CD4-positive, alpha-beta T cell treated with Interleukin-2 at 100 ng/mL for 4 hours (primary cell): ENCODE measurements at regions not wholly inside any gene's neighbourhood (a gene's known extent, or its start where the extent isn't known, plus 50 kb on each side); places are given as distances from the start of the nearest gene placed in this dataset.

Experiments used
- DNase-seq: peaks from one replicate; pipeline ENCODE4 v3.0.0-alpha.2; 2020; ENCODE audit warnings: low spot score

- DNase-seq, result no peak
Measured at GRCh38 chr13:80033951-80034350, 307.0 kb downstream of the SPRY2 start.

GRCh38 chr13:80033286-80033685 is 307.6 kb downstream of the SPRY2 start:
- no peak for DNase-seq

GRCh38 chr13:80030491-80030890 is 310.4 kb downstream of the SPRY2 start:
- no peak for DNase-seq

GRCh38 chr13:80029170-80029569 is 311.8 kb downstream of the SPRY2 start:
- no peak for DNase-seq

- DNase-seq, result no peak
Measured at GRCh38 chr13:80022146-80022545, 318.8 kb downstream of the SPRY2 start.

GRCh38 chr13:80012251-80012650 is 328.7 kb downstream of the SPRY2 start:
- no peak for DNase-seq

GRCh38 chr13:80011448-80012212 is 329.3 kb downstream of the SPRY2 start:
- no peak for DNase-seq

- DNase-seq, result no peak
Measured at GRCh38 chr13:80010846-80011245, 330.1 kb downstream of the SPRY2 start.

- no peak for DNase-seq
Measured at GRCh38 chr13:80010286-80010831, 330.6 kb downstream of the SPRY2 start.

GRCh38 chr13:80009760-80010159 is 331.2 kb downstream of the SPRY2 start:
- DNase-seq, result no peak

- no peak for DNase-seq
Measured at GRCh38 chr13:80006940-80007339, 334.0 kb downstream of the SPRY2 start.

- DNase-seq, result no peak
Measured at GRCh38 chr13:80001510-80001842, 339.4 kb downstream of the SPRY2 start.

- DNase-seq, result no peak
Measured at GRCh38 chr13:80000684-80001509, 340.0 kb downstream of the SPRY2 start.

GRCh38 chr13:79999601-80000000 is 341.3 kb downstream of the SPRY2 start:
- no peak for DNase-seq

- no peak for DNase-seq
Measured at GRCh38 chr13:79998381-79998880, 342.5 kb downstream of the SPRY2 start.

GRCh38 chr13:79997244-79997643 is 343.7 kb downstream of the SPRY2 start:
- DNase-seq, result no peak

GRCh38 chr13:79995334-79995733 is 345.6 kb downstream of the SPRY2 start:
- no peak for DNase-seq

- no peak for DNase-seq
Measured at GRCh38 chr13:79992111-79992510, 348.8 kb downstream of the SPRY2 start.

GRCh38 chr13:79990048-79990447 is 350.9 kb downstream of the SPRY2 start:
- DNase-seq, result no peak

GRCh38 chr13:79989217-79989661 is 351.7 kb downstream of the SPRY2 start:
- no peak for DNase-seq

- no peak for DNase-seq
Measured at GRCh38 chr13:79988573-79988972, 352.4 kb downstream of the SPRY2 start.

GRCh38 chr13:79987761-79988160 is 353.2 kb downstream of the SPRY2 start:
- DNase-seq, result no peak

- DNase-seq, result no peak
Measured at GRCh38 chr13:79987323-79987722, 353.6 kb downstream of the SPRY2 start.
